ENCODE measurements at regions not wholly inside any gene's neighbourhood (a gene's known extent, or its start where the extent isn't known, plus 50 kb on each side); places are given as distances from the start of the nearest gene placed in this dataset.

GRCh38 chr12:24562771-24563431 lies 386.0 kb downstream of the BCAT1 start:
- ChIA-PET CTCF (ENCODE audit: low intra/inter-chr PET ratio, low total read pairs) (no interaction called here), POLR2A (no interaction called here)
- Histone ChIP-seq H2AFZ (ENCODE audit: low read length) (no peak overlapping the region), H3K9me3 (ENCODE audit: low read length) (no peaks in the 10 kb centered on the region), H3K4me1 (ENCODE audit: insufficient read depth, low read length) (peaks cover 23% of the 10 kb centered on the region), H4K20me1 (ENCODE audit: insufficient read depth, low read length) (no peaks in the 10 kb centered on the region), H3K27ac (ENCODE audit: extremely low read length, insufficient read depth, low read length) (no peak overlapping the region), H3K9ac (ENCODE audit: insufficient read depth, low read depth, low read length) (no peak overlapping the region), H3K79me2 (ENCODE audit: insufficient read depth, low read length) (no peaks in the 10 kb centered on the region), H3K27me3 (ENCODE audit: control insufficient read depth in 1 of 2, insufficient read depth in 2 of 2, low read length in 2 of 2) (peaks cover 2 to 44% of the 10 kb centered on the region in 2 experiments), H3K36me3 (replicated peaks in 1 of 2; ENCODE audit: control insufficient read depth in 1 of 2, insufficient read depth in 2 of 2, low read length in 2 of 2) (no peaks in the 10 kb centered on the region), H3K4me2 (ENCODE audit: low read depth, low read length) (peak overlapping the region; percentile 95), H3K4me3 (replicated peaks in 1 of 3; ENCODE audit: insufficient read depth in 1 of 3, low read depth in 2 of 3, low read length in 3 of 3) (peak overlapping the region; percentile 46 to 63 (median 61))
- FAIRE-seq (no peak), ATAC-seq (peak; percentile 74), DNase-seq (ENCODE audit: low spot score) (no peak)
- WGBS (ENCODE audit: low lambda C conversion rate): 3% methylated on average over 29 of the region's 54 CpGs
- intact Hi-C loops (cut with micrococcal nuclease; ENCODE audit: unreplicated experiment): no loop called here
- BruUV-seq (replicated peaks): no TSS peak
- in situ Hi-C loops (cut with HindIII; ENCODE audit: extremely low pct_ligation_motif_present, low pct_unique_long_range_greater_than_20kb): loop anchor here (25.0 kb wide), 1 partner anchor 551 kb away; no protein-coding TSS in a partner anchor
- TF ChIP-seq ZNF800 (CRISPR knock-in tag; IDR thresholded peaks at IDR 0.05): peak; percentile 87
- TF ChIP-seq ZNF362 (CRISPR knock-in tag; IDR thresholded peaks at IDR 0.05; ENCODE audit: borderline replicate concordance): no peak
- no peak for TF ChIP-seq RELA (CRISPR knock-in tag; IDR thresholded peaks at IDR 0.05)
- TF ChIP-seq ZXDC (CRISPR knock-in tag; IDR thresholded peaks at IDR 0.05): no peak
- TF ChIP-seq TBL1XR1 (IDR thresholded peaks at IDR 0.05; ENCODE audit: borderline replicate concordance, low read length, partially characterized antibody): no peak
- peak; percentile 10 for TF ChIP-seq ASH2L (IDR thresholded peaks at IDR 0.05; ENCODE audit: insufficient read length, low read depth, low read length)
- 0 out of 2 replicates have a peak, but pooled peaks have one; percentile 23 for TF ChIP-seq PATZ1 (CRISPR knock-in tag; IDR thresholded peaks at IDR 0.05)
- TF ChIP-seq MAFF (IDR thresholded peaks at IDR 0.05; ENCODE audit: low read depth, low read length): no peak
- no peak for TF ChIP-seq SMC3 (IDR thresholded peaks at IDR 0.05; ENCODE audit: low read length)
- TF ChIP-seq HOXD1 (CRISPR knock-in tag; IDR thresholded peaks at IDR 0.05): no peak
- TF ChIP-seq HMGXB3 (CRISPR knock-in tag; IDR thresholded peaks at IDR 0.05; ENCODE audit: borderline replicate concordance): no peak

All from HepG2 (cell line).